Natural killer cell (primary cell): ENCODE measurements at regions not wholly inside any gene's neighbourhood (a gene's known extent, or its start where the extent isn't known, plus 50 kb on each side); places are given as distances from the start of the nearest gene placed in this dataset.

Experiments used
- ATAC-seq, 3 donors: fragments of 150-1000 bp in 2 of 3; fragments of 200-7000 bp in 1 of 3; cut with Tn5 transposase; 1 replicate in 1 of 3; 2 replicates in 2 of 3; pipeline ENCODE4 v1.10.0; 2021; ENCODE audit warnings: mild to moderate bottlenecking in 2 of 3, moderate library complexity in 2 of 3
- DNase-seq, 2 donors: peaks; one replicate each; pipeline versions ENCODE4 v3.0.0 to v3.0.0-alpha.2; 2013 to 2021; ENCODE audit warnings: mixed read lengths in 1 of 2
- H3K27ac ChIP-seq: one replicate; pipeline ENCODE4 v1.5.1; 2013; ENCODE audit warnings: mild to moderate bottlenecking, low read length
- H3K27me3 ChIP-seq: one replicate; pipeline ENCODE4 v1.6.1; 2013; ENCODE audit warnings: low read length; ENCODE audit not compliant: control insufficient read depth, insufficient read depth
- H3K36me3 ChIP-seq: one replicate; pipeline ENCODE4 v1.6.1; 2013; ENCODE audit warnings: low read length; ENCODE audit not compliant: control insufficient read depth, insufficient read depth
- H3K4me1 ChIP-seq: one replicate; pipeline ENCODE4 v1.6.1; 2013; ENCODE audit warnings: low read length; ENCODE audit not compliant: control insufficient read depth, insufficient read depth
- H3K4me3 ChIP-seq: one replicate; pipeline ENCODE4 v1.5.1; 2013; ENCODE audit warnings: low read length
- H3K9me3 ChIP-seq: one replicate; pipeline ENCODE4 v1.6.1; 2013; ENCODE audit warnings: low read length; ENCODE audit not compliant: control insufficient read depth, insufficient read depth
- H3K27ac Mint-ChIP-seq, 2 donors: one replicate each; pipeline ENCODE4 v1.8.0; 2022; ENCODE audit warnings: mild to moderate bottlenecking in 2 of 2, mixed read lengths in 2 of 2, moderate library complexity in 1 of 2
- H3K27me3 Mint-ChIP-seq, 2 donors: one replicate each; pipeline ENCODE4 v1.8.0; 2022; ENCODE audit warnings: low read depth in 2 of 2, mixed read lengths in 2 of 2
- H3K36me3 Mint-ChIP-seq: one replicate; pipeline ENCODE4 v1.8.0; 2022; ENCODE audit warnings: mixed read lengths
- H3K4me1 Mint-ChIP-seq, 2 donors: one replicate each; pipeline ENCODE4 v1.8.0; 2022; ENCODE audit warnings: mixed read lengths in 2 of 2
- H3K4me3 Mint-ChIP-seq: one replicate; pipeline ENCODE4 v1.8.0; 2022; ENCODE audit warnings: mild to moderate bottlenecking, moderate library complexity, mixed read lengths
- H3K9me3 Mint-ChIP-seq, 2 donors: one replicate each; pipeline ENCODE4 v1.8.0; 2022; ENCODE audit warnings: mixed read lengths in 2 of 2
- WGBS: methylation state at CpG from one replicate; pipeline ENCODE4 v1.1.7; 2013; ENCODE audit warnings: missing lambda C conversion rate; ENCODE audit not compliant: insufficient coverage; 5-methylcytosine and 5-hydroxymethylcytosine counted together
- intact Hi-C: fragments of 100-400 bp; cut with micrococcal nuclease; formaldehyde crosslinking; loops from one replicate; pipeline ENCODE4 v1.14.2; 2022
- TF ChIP-seq, protein P1 (sequence below): fragments of 200-600 bp; IDR thresholded peaks from one replicate; pipeline ENCODE4 v1.8.0; 2022; ENCODE audit warnings: antibody characterized with exemption

DNA sequence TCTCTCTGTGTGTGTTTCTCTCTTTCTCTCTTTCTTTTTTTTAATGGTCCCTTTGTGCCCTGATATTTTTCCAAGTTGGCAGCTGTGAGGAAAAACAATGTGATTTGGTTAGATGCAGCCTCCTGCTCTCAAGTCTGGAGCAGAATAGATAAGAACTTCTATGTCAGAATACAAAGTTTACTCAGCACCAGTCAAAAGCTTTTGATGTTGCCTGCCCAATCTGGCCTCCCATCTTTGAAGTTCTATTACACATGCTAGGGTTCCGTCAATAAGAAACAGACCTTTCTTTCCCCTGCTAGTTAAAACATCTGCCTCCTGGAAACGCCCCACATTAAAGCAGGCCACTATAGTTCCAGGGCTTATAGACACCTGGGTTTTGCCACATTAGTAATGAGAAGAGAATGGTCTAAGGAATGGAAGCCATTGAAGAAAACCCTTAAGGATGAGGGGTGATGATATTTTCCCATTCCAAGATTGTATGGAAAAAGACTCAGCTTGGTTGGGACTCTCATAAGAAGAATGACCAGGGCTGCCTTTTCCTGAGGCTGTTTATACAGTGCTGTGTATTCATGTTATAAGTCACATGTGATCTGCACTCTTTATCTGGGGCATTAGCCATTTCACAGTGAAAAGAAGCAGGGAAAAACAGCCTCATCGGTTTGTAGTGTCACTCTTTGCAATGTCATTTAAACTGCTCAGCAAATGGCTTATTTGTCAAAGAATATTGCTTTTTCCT is 414.7 kb upstream of the PROX1 start:
- Mint-ChIP-seq H3K4me3 (no peak overlapping the region), H3K4me1 (no peaks in the 10 kb centered on the region), H3K27me3 (peaks cover 0 to 5% of the 10 kb centered on the region in 2 donors), H3K36me3 (no peaks in the 10 kb centered on the region), H3K27ac (no peak overlapping the region), H3K9me3 (peaks cover 0 to 2% of the 10 kb centered on the region in 2 donors)
- TF ChIP-seq, protein P1, sequence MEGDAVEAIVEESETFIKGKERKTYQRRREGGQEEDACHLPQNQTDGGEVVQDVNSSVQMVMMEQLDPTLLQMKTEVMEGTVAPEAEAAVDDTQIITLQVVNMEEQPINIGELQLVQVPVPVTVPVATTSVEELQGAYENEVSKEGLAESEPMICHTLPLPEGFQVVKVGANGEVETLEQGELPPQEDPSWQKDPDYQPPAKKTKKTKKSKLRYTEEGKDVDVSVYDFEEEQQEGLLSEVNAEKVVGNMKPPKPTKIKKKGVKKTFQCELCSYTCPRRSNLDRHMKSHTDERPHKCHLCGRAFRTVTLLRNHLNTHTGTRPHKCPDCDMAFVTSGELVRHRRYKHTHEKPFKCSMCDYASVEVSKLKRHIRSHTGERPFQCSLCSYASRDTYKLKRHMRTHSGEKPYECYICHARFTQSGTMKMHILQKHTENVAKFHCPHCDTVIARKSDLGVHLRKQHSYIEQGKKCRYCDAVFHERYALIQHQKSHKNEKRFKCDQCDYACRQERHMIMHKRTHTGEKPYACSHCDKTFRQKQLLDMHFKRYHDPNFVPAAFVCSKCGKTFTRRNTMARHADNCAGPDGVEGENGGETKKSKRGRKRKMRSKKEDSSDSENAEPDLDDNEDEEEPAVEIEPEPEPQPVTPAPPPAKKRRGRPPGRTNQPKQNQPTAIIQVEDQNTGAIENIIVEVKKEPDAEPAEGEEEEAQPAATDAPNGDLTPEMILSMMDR, result no peak
- WGBS, result 71% methylated on average over 3 of the region's 3 CpGs
- DNase-seq, result no peak
- ATAC-seq, result no peak
- Histone ChIP-seq H3K9me3 (no peaks in the 10 kb centered on the region), H3K27ac (no peak overlapping the region), H3K36me3 (no peaks in the 10 kb centered on the region), H3K4me1 (no peaks in the 10 kb centered on the region), H3K4me3 (no peak overlapping the region), H3K27me3 (no peaks in the 10 kb centered on the region)
- intact Hi-C loops, result no loop called here

- Histone ChIP-seq H3K9me3 (no peaks in the 10 kb centered on the region), H3K27me3 (no peaks in the 10 kb centered on the region), H3K36me3 (no peaks in the 10 kb centered on the region), H3K4me3 (no peak overlapping the region), H3K27ac (no peak overlapping the region), H3K4me1 (no peaks in the 10 kb centered on the region)
- Mint-ChIP-seq H3K4me3 (no peak overlapping the region), H3K36me3 (no peaks in the 10 kb centered on the region), H3K9me3 (peaks cover 0 to 2% of the 10 kb centered on the region in 2 donors), H3K4me1 (no peaks in the 10 kb centered on the region), H3K27me3 (peaks cover 0 to 5% of the 10 kb centered on the region in 2 donors), H3K27ac (no peak overlapping the region)
- no peak for DNase-seq
- WGBS, result 72% methylated on average over 2 of the region's 2 CpGs
- no peak for ATAC-seq
- intact Hi-C loops, result no loop called here
- TF ChIP-seq, protein P1, result no peak
These were observed 414.1 kb upstream of the PROX1 start for GRCh38 chr1:213573648-213574009.

GRCh38 chr1:213582976-213583567 is 404.7 kb upstream of the PROX1 start:
- Mint-ChIP-seq H3K9me3 (no peaks in the 10 kb centered on the region), H3K27me3 (peaks cover 0 to 7% of the 10 kb centered on the region in 2 donors), H3K4me3 (no peak overlapping the region), H3K36me3 (no peaks in the 10 kb centered on the region), H3K27ac (no peak overlapping the region), H3K4me1 (no peaks in the 10 kb centered on the region)
- DNase-seq (no peak), ATAC-seq (no peak)
- H3K4me1 ChIP-seq, result no peaks in the 10 kb centered on the region
- TF ChIP-seq, protein P1, result no peak
- H3K4me3 ChIP-seq, result no peak overlapping the region
- 92% methylated on average over 6 of the region's 6 CpGs for WGBS
- no peaks in the 10 kb centered on the region for H3K9me3 ChIP-seq
- no peaks in the 10 kb centered on the region for H3K36me3 ChIP-seq
- H3K27me3 ChIP-seq, result no peaks in the 10 kb centered on the region
- no peak overlapping the region for H3K27ac ChIP-seq
- intact Hi-C loops, result no loop called here
